Keratinocyte (primary cell): ENCODE measurements at regions not wholly inside any gene's neighbourhood (a gene's known extent, or its start where the extent isn't known, plus 50 kb on each side); places are given as distances from the start of the nearest gene placed in this dataset.

Experiments
- DNase-seq: peaks from one replicate; pipeline ENCODE4 v3.0.0-alpha.2; 2011; ENCODE audit warnings: low read depth, missing footprints, low spot score
- FAIRE-seq: peaks from 2 replicates; lab custom pipeline; 2011; peaks lifted over from hg19 to GRCh38; lab: Jason Lieb, UNC
- H2AFZ ChIP-seq: 2 replicates; pipeline ENCODE4 v1.6.0; 2012; ENCODE audit warnings: low read length, control low read depth, inconsistent platforms; ENCODE audit not compliant: control insufficient read depth
- H3K27ac ChIP-seq: 2 replicates; pipeline ENCODE4 v1.5.1; 2011; ENCODE audit warnings: low read length; ENCODE audit not compliant: control insufficient read depth, insufficient read depth
- H3K27me3 ChIP-seq: 3 replicates; pipeline ENCODE4 v1.6.0; 2011; ENCODE audit warnings: low read length; ENCODE audit not compliant: control insufficient read depth, insufficient read depth; ENCODE audit errors: extremely low read depth
- H3K36me3 ChIP-seq, 2 experiments: 2 replicates in 1 of 2; 3 replicates in 1 of 2; pipeline ENCODE4 v1.5.1; 2011; ENCODE audit warnings: low read length in 2 of 2, mild to moderate bottlenecking in 1 of 2; ENCODE audit not compliant: control insufficient read depth in 2 of 2, insufficient read depth in 2 of 2; ENCODE audit errors: extremely low read depth in 1 of 2
- H3K4me1 ChIP-seq: 3 replicates; pipeline ENCODE4 v1.5.1; 2011; ENCODE audit warnings: low read length; ENCODE audit not compliant: control insufficient read depth, insufficient read depth; ENCODE audit errors: extremely low read depth
- H3K4me2 ChIP-seq: 3 replicates; pipeline ENCODE4 v1.6.0; 2011; ENCODE audit warnings: low read depth, low read length; ENCODE audit not compliant: control insufficient read depth, insufficient read depth; ENCODE audit errors: extremely low read depth
- H3K4me3 ChIP-seq, 3 experiments: fragments of 200-600 bp in 1 of 3; sonication (generic) in 1 of 3; 2 replicates in 2 of 3; 3 replicates in 1 of 3; pipeline ENCODE4 v1.5.1; 2011 to 2016; ENCODE audit warnings: low read length in 3 of 3, mild to moderate bottlenecking in 3 of 3, control low read depth in 2 of 3, inconsistent platforms in 1 of 3, low read depth in 1 of 3, mixed read lengths in 1 of 3, mixed run types in 1 of 3, moderate library complexity in 1 of 3; ENCODE audit not compliant: control insufficient read depth in 2 of 3, insufficient read depth in 2 of 3; ENCODE audit errors: extremely low read depth in 1 of 3
- H3K79me2 ChIP-seq: 2 replicates; pipeline ENCODE4 v1.6.0; 2012; ENCODE audit warnings: low read length; ENCODE audit not compliant: control insufficient read depth, insufficient read depth
- H3K9ac ChIP-seq: 3 replicates; pipeline ENCODE4 v1.6.0; 2011; ENCODE audit warnings: low read length; ENCODE audit not compliant: control insufficient read depth, insufficient read depth; ENCODE audit errors: extremely low read depth
- H3K9me1 ChIP-seq: 3 replicates; pipeline ENCODE4 v1.6.0; 2011; ENCODE audit warnings: low read length; ENCODE audit not compliant: control insufficient read depth, insufficient read depth; ENCODE audit errors: extremely low read depth
- H3K9me3 ChIP-seq: 2 replicates; pipeline ENCODE4 v1.5.1; 2012; ENCODE audit warnings: low read depth, low read length; ENCODE audit not compliant: control insufficient read depth
- H4K20me1 ChIP-seq: 3 replicates; pipeline ENCODE4 v1.6.0; 2011; ENCODE audit warnings: low read length; ENCODE audit not compliant: control insufficient read depth, insufficient read depth; ENCODE audit errors: extremely low read depth
- CTCF ChIP-seq, 3 experiments: IDR thresholded peaks in 1 of 3; conservative IDR thresholded peaks in 1 of 3; optimal IDR thresholded peaks in 1 of 3; 2 replicates in 2 of 3; 3 replicates in 1 of 3; pipeline versions ENCODE3 to v1.5.1; 2011; ENCODE audit warnings: low read length in 3 of 3, mild to moderate bottlenecking in 3 of 3, moderate library complexity in 2 of 3, control low read depth in 1 of 3, inconsistent platforms in 1 of 3; ENCODE audit not compliant: insufficient read depth in 2 of 3; ENCODE audit errors: extremely low read depth in 1 of 3
- EZH2 ChIP-seq: IDR thresholded peaks from one replicate; pipeline ENCODE4 v1.6.1; 2012; ENCODE audit warnings: inconsistent platforms, mild to moderate bottlenecking, low read length, moderate library complexity
- dilution Hi-C: fragments of 300-500 bp; cut with MboI; formaldehyde crosslinking; loops from one replicate; pipeline ENCODE4 v1.7.0; 2020; ENCODE audit warnings: low sequenced_read_pairs; ENCODE audit not compliant: extremely low pct_ligation_motif_present

GRCh38 chr12:105705765-105706164, 375.3 kb downstream of the C12orf75 start:
- no peak for FAIRE-seq
- Histone ChIP-seq H3K9ac (no peak overlapping the region), H3K4me1 (no peaks in the 10 kb centered on the region), H4K20me1 (no peaks in the 10 kb centered on the region), H3K79me2 (no peaks in the 10 kb centered on the region), H3K9me1 (no peaks in the 10 kb centered on the region), H3K9me3 (no peaks in the 10 kb centered on the region), H2AFZ (no peak overlapping the region), H3K4me2 (no peak overlapping the region), H3K4me3 (no peak overlapping the region), H3K27me3 (no peaks in the 10 kb centered on the region), H3K36me3 (no peaks in the 10 kb centered on the region), H3K27ac (no peak overlapping the region)
- dilution Hi-C loops: no loop called here
- TF ChIP-seq EZH2 (no peak), CTCF (optimal IDR thresholded peaks at IDR 0.05 in 1 of 3, IDR thresholded peaks at IDR 0.05 in 1 of 3, conservative IDR thresholded peaks at IDR 0.05 in 1 of 3; ENCODE audit: extremely low read depth in 1 of 3, insufficient read depth in 2 of 3, low read length in 3 of 3) (peak; percentile 32 to 76 (median 63))
- DNase-seq: no peak

GRCh38 chr12:105706321-105706972, 376.0 kb downstream of the C12orf75 start:
- no peak for TF ChIP-seq CTCF (optimal IDR thresholded peaks at IDR 0.05 in 1 of 3, IDR thresholded peaks at IDR 0.05 in 1 of 3, conservative IDR thresholded peaks at IDR 0.05 in 1 of 3; ENCODE audit: extremely low read depth in 1 of 3, insufficient read depth in 2 of 3, low read length in 3 of 3)
- TF ChIP-seq EZH2: no peak
- no peak overlapping the region for H3K4me3 ChIP-seq
- DNase-seq: no peak
- H4K20me1 ChIP-seq: no peaks in the 10 kb centered on the region
- H3K9me1 ChIP-seq: no peaks in the 10 kb centered on the region
- no peak overlapping the region for H3K27ac ChIP-seq
- H3K4me1 ChIP-seq: no peaks in the 10 kb centered on the region
- no peak for FAIRE-seq
- no peaks in the 10 kb centered on the region for H3K9me3 ChIP-seq
- H3K79me2 ChIP-seq: no peaks in the 10 kb centered on the region
- H3K4me2 ChIP-seq: no peak overlapping the region
- no peaks in the 10 kb centered on the region for H3K36me3 ChIP-seq
- dilution Hi-C loops: no loop called here
- no peak overlapping the region for H3K9ac ChIP-seq
- H2AFZ ChIP-seq: no peak overlapping the region
- H3K27me3 ChIP-seq: no peaks in the 10 kb centered on the region
